Prostate gland (tissue), 2 donors: ENCODE measurements at regions not wholly inside any gene's neighbourhood (a gene's known extent, or its start where the extent isn't known, plus 50 kb on each side); places are given as distances from the start of the nearest gene placed in this dataset.

ENCODE experiments used
- CTCF ChIP-seq, 4 experiments: fragments of 200-600 bp in 2 of 4; fragments of 450-650 bp in 2 of 4; sonication (generic) in 2 of 4; IDR thresholded peaks; 1 replicate in 3 of 4; 2 replicates in 1 of 4; pipeline ENCODE4 v1.5.1; 2016 to 2019; ENCODE audit warnings: antibody characterized with exemption in 4 of 4, mild to moderate bottlenecking in 2 of 4, moderate library complexity in 2 of 4
- POLR2AphosphoS5 ChIP-seq: sonication (generic); formaldehyde crosslinking; IDR thresholded peaks from one replicate; pipeline ENCODE4 v1.6.1; 2017; ENCODE audit warnings: antibody characterized with exemption

GRCh38 chr2:58517881-58518280 lies 276.8 kb upstream of the FANCL start:
- TF ChIP-seq POLR2AphosphoS5, result no peak
- no peak for TF ChIP-seq CTCF (IDR thresholded peaks at IDR 0.05)
